ACC112 (cell line): ENCODE measurements at regions not wholly inside any gene's neighbourhood (a gene's known extent, or its start where the extent isn't known, plus 50 kb on each side); places are given as distances from the start of the nearest gene placed in this dataset.
"Not testable (repeated sequence)": the region's sequence is repeated elsewhere in the genome, so short reads cannot be mapped to it uniquely, and the experiment has no call there.

Experiments
- H2AFZ ChIP-seq: fragments of 200-600 bp; sonication (generic); one replicate; pipeline ENCODE4 v1.6.0; 2017; ENCODE audit warnings: antibody characterized with exemption, low read length; ENCODE audit not compliant: unreplicated experiment
- H3K27ac ChIP-seq: fragments of 200-600 bp; sonication (generic); 2 replicates; pipeline ENCODE4 v1.5.1; 2014; ENCODE audit warnings: low read depth, mild to moderate bottlenecking, antibody characterized with exemption, low read length, moderate library complexity
- H3K27me3 ChIP-seq: fragments of 200-600 bp; sonication (generic); 2 replicates; pipeline ENCODE4 v1.6.1; 2014; ENCODE audit warnings: mild to moderate bottlenecking, antibody characterized with exemption, low read length, moderate library complexity, mixed read lengths; ENCODE audit not compliant: insufficient read depth
- H3K36me3 ChIP-seq: fragments of 200-600 bp; sonication (generic); 2 replicates; pipeline ENCODE4 v1.6.1; 2016; ENCODE audit warnings: mild to moderate bottlenecking, antibody characterized with exemption, low read length, moderate library complexity, mixed read lengths; ENCODE audit not compliant: insufficient read depth
- H3K4me1 ChIP-seq: fragments of 200-600 bp; sonication (generic); one replicate; pipeline ENCODE4 v1.6.1; 2016; ENCODE audit warnings: low read length, mixed read lengths; ENCODE audit not compliant: insufficient read depth, unreplicated experiment, control insufficient read depth
- H3K4me3 ChIP-seq: fragments of 200-600 bp; sonication (generic); 2 replicates; pipeline ENCODE4 v1.5.1; 2014; ENCODE audit warnings: mild to moderate bottlenecking, low read depth, low read length
- H3K79me2 ChIP-seq: fragments of 200-600 bp; sonication (generic); one replicate; pipeline ENCODE4 v1.6.0; 2016; ENCODE audit warnings: low read length; ENCODE audit not compliant: control insufficient read depth, unreplicated experiment, insufficient read depth

GRCh38 chr5:20940786-20941185, 952.8 kb upstream of the CDH18 start:
- not testable (repeated sequence) for H3K79me2 ChIP-seq, H3K27me3 ChIP-seq, H2AFZ ChIP-seq, H3K36me3 ChIP-seq, H3K4me3 ChIP-seq, H3K4me1 ChIP-seq, H3K27ac ChIP-seq

GRCh38 chr5:20890936-20891335, 902.9 kb upstream of the CDH18 start:
- not testable (repeated sequence) for H3K4me3 ChIP-seq, H3K79me2 ChIP-seq, H2AFZ ChIP-seq, H3K4me1 ChIP-seq, H3K36me3 ChIP-seq, H3K27me3 ChIP-seq, H3K27ac ChIP-seq

- H3K27ac ChIP-seq, H3K4me1 ChIP-seq, H3K79me2 ChIP-seq, H2AFZ ChIP-seq, H3K27me3 ChIP-seq, H3K4me3 ChIP-seq, H3K36me3 ChIP-seq: not testable (repeated sequence)
These were observed 887.7 kb upstream of the CDH18 start for GRCh38 chr5:20875726-20876125.

- H3K4me3 ChIP-seq, H3K4me1 ChIP-seq, H3K79me2 ChIP-seq, H3K36me3 ChIP-seq, H3K27ac ChIP-seq, H3K27me3 ChIP-seq, H2AFZ ChIP-seq: not testable (repeated sequence)
These were observed 877.9 kb upstream of the CDH18 start for GRCh38 chr5:20865892-20866291.

- no peaks in the 10 kb centered on the region for H3K79me2 ChIP-seq
- no peak overlapping the region for H3K4me3 ChIP-seq
- no peaks in the 10 kb centered on the region for H3K4me1 ChIP-seq
- H3K36me3 ChIP-seq = no peaks in the 10 kb centered on the region
- no peak overlapping the region for H2AFZ ChIP-seq
- no peak overlapping the region for H3K27ac ChIP-seq
- no peaks in the 10 kb centered on the region for H3K27me3 ChIP-seq
These were observed 845.2 kb upstream of the CDH18 start for GRCh38 chr5:20833081-20833627.

- Histone ChIP-seq H3K79me2 (no peaks in the 10 kb centered on the region), H2AFZ (no peak overlapping the region), H3K27me3 (no peaks in the 10 kb centered on the region), H3K27ac (no peak overlapping the region), H3K4me1 (no peaks in the 10 kb centered on the region), H3K4me3 (no peak overlapping the region), H3K36me3 (no peaks in the 10 kb centered on the region)
These were observed 844.4 kb upstream of the CDH18 start for GRCh38 chr5:20832204-20833080.

- H3K27me3 ChIP-seq, H3K79me2 ChIP-seq, H3K4me3 ChIP-seq, H3K27ac ChIP-seq, H3K4me1 ChIP-seq, H2AFZ ChIP-seq, H3K36me3 ChIP-seq: not testable (repeated sequence)
These were observed 838.0 kb upstream of the CDH18 start for GRCh38 chr5:20825951-20826350.

GRCh38 chr5:20797216-20797615, 809.2 kb upstream of the CDH18 start:
- H2AFZ ChIP-seq, H3K27me3 ChIP-seq, H3K27ac ChIP-seq, H3K36me3 ChIP-seq, H3K4me1 ChIP-seq, H3K4me3 ChIP-seq, H3K79me2 ChIP-seq: not testable (repeated sequence)

GRCh38 chr5:20784755-20785154, 796.8 kb upstream of the CDH18 start:
- H3K27me3 ChIP-seq, H3K79me2 ChIP-seq, H3K27ac ChIP-seq, H3K4me1 ChIP-seq, H2AFZ ChIP-seq, H3K4me3 ChIP-seq, H3K36me3 ChIP-seq: not testable (repeated sequence)

- not testable (repeated sequence) for H3K36me3 ChIP-seq, H3K4me3 ChIP-seq, H3K4me1 ChIP-seq, H3K27me3 ChIP-seq, H2AFZ ChIP-seq, H3K79me2 ChIP-seq, H3K27ac ChIP-seq
These were observed 795.5 kb upstream of the CDH18 start for GRCh38 chr5:20783484-20783883.

GRCh38 chr5:20771338-20771737, 783.3 kb upstream of the CDH18 start:
- H2AFZ ChIP-seq, H3K27ac ChIP-seq, H3K36me3 ChIP-seq, H3K4me3 ChIP-seq, H3K79me2 ChIP-seq, H3K27me3 ChIP-seq, H3K4me1 ChIP-seq: not testable (repeated sequence)
